ENCODE measurements at regions not wholly inside any gene's neighbourhood (a gene's known extent, or its start where the extent isn't known, plus 50 kb on each side); places are given as distances from the start of the nearest gene placed in this dataset.

GRCh38 chr18:66819235-66819634, 215.3 kb upstream of the CDH19 start:
- TF ChIP-seq CTCF (IDR thresholded peaks at IDR 0.05; ENCODE audit: low read length) = no peak
- no peak for TF ChIP-seq EZH2 (optimal IDR thresholded peaks at IDR 0.05; ENCODE audit: low read depth, low read length)
